Vagina (tissue), 2 donors: ENCODE measurements at regions not wholly inside any gene's neighbourhood (a gene's known extent, or its start where the extent isn't known, plus 50 kb on each side); places are given as distances from the start of the nearest gene placed in this dataset.

Experiments used
- DNase-seq, 2 donors: peaks; one replicate each; pipeline ENCODE4 v3.0.0-alpha.2; 2017; ENCODE audit errors: extremely low spot score in 2 of 2
- H3K27ac ChIP-seq: fragments of 200-600 bp; sonication (generic); one replicate; pipeline ENCODE4 v1.5.1; 2019
- H3K27me3 ChIP-seq: fragments of 200-600 bp; sonication (generic); one replicate; pipeline ENCODE4 v1.5.1; 2019
- H3K36me3 ChIP-seq, 2 donors: fragments of 200-600 bp; sonication (generic); one replicate each; pipeline ENCODE4 v1.5.1; 2017 to 2019
- H3K4me1 ChIP-seq: fragments of 200-600 bp; sonication (generic); one replicate; pipeline ENCODE4 v1.5.1; 2019
- H3K4me3 ChIP-seq, 2 donors: fragments of 200-600 bp; sonication (generic); 1 replicate in 1 of 2; 2 replicates in 1 of 2; pipeline ENCODE4 v1.5.1; 2016 to 2019
- H3K9me3 ChIP-seq: fragments of 200-600 bp; sonication (generic); one replicate; pipeline ENCODE4 v1.5.1; 2019
- POLR2A ChIP-seq, 2 donors: fragments of 450-650 bp; IDR thresholded peaks; one replicate each; pipeline ENCODE4 v1.6.1; 2017; ENCODE audit warnings: antibody characterized with exemption in 2 of 2, mild to moderate bottlenecking in 2 of 2, moderate library complexity in 2 of 2
- POLR2AphosphoS5 ChIP-seq, 2 donors: sonication (generic); formaldehyde crosslinking; IDR thresholded peaks; one replicate each; pipeline ENCODE4 v1.9.0; 2017; ENCODE audit warnings: antibody characterized with exemption in 2 of 2, mild to moderate bottlenecking in 2 of 2, low read depth in 1 of 2; ENCODE audit not compliant: insufficient read depth in 1 of 2
- intact Hi-C: fragments of 100-400 bp; cut with DNase I; formaldehyde crosslinking; loops from one replicate; pipeline ENCODE4 v1.15.1; 2023
- TF ChIP-seq, protein P1 (sequence below), 3 experiments: fragments of 450-650 bp in 2 of 3; fragments of 200-600 bp in 1 of 3; sonication (generic) in 1 of 3; IDR thresholded peaks; one replicate each; pipeline ENCODE4 v1.5.1; 2017 to 2019; ENCODE audit warnings: antibody characterized with exemption in 3 of 3, mild to moderate bottlenecking in 2 of 3, moderate library complexity in 2 of 3

DNA sequence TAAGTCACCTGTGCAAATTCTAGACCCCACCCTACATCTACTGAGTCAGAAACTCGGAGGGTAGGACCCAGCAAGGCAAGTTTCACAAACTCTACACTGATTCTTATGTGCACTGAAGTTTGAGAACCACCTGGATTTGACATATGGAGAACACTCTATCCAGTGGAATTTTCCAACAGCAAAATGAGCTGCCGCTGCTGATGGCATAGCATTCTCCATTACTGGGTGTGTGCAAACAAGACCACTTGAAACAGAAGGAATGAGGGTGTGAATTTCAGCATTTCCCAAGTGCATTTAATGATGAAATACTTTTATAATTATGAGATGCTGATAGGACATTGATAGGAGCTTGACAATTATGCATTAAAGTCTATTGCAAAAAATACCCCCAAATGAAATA is 229.1 kb upstream of the IL12B start:
- Histone ChIP-seq H3K4me1 (no peaks in the 10 kb centered on the region), H3K4me3 (no peak overlapping the region), H3K9me3 (no peaks in the 10 kb centered on the region), H3K27me3 (no peaks in the 10 kb centered on the region), H3K36me3 (no peaks in the 10 kb centered on the region), H3K27ac (no peak overlapping the region)
- TF ChIP-seq POLR2AphosphoS5 (IDR thresholded peaks at IDR 0.05; ENCODE audit: insufficient read depth in 1 of 2, low read depth in 1 of 2): no peak
- TF ChIP-seq POLR2A (IDR thresholded peaks at IDR 0.05): no peak
- TF ChIP-seq, protein P1, sequence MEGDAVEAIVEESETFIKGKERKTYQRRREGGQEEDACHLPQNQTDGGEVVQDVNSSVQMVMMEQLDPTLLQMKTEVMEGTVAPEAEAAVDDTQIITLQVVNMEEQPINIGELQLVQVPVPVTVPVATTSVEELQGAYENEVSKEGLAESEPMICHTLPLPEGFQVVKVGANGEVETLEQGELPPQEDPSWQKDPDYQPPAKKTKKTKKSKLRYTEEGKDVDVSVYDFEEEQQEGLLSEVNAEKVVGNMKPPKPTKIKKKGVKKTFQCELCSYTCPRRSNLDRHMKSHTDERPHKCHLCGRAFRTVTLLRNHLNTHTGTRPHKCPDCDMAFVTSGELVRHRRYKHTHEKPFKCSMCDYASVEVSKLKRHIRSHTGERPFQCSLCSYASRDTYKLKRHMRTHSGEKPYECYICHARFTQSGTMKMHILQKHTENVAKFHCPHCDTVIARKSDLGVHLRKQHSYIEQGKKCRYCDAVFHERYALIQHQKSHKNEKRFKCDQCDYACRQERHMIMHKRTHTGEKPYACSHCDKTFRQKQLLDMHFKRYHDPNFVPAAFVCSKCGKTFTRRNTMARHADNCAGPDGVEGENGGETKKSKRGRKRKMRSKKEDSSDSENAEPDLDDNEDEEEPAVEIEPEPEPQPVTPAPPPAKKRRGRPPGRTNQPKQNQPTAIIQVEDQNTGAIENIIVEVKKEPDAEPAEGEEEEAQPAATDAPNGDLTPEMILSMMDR (IDR thresholded peaks at IDR 0.05): no peak
- intact Hi-C loops: no loop called here
- no peak for DNase-seq

DNA sequence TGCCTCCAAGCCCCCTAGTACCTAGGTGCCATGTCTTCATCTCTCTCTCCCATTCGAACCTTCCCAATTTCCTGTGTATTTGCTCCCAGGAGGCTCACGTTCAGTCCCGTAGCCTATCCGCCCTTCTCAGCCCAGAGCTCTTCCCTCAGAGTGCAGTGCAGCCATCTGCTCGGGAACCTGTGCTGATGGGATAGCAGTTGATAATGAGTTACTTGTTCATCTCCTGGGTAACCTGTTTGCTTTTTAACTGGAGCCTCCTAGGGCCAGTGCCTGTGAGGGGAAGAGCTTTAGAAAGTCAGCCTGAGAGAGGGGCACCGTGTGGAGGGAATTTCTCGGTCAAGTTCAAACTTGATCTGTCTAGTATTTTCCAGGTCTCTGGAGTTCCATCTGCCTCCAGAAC is 229.8 kb upstream of the IL12B start:
- no peak for DNase-seq
- H3K36me3 ChIP-seq: no peaks in the 10 kb centered on the region
- no peak overlapping the region for H3K27ac ChIP-seq
- H3K27me3 ChIP-seq: no peaks in the 10 kb centered on the region
- no peaks in the 10 kb centered on the region for H3K4me1 ChIP-seq
- no peaks in the 10 kb centered on the region for H3K9me3 ChIP-seq
- no peak overlapping the region for H3K4me3 ChIP-seq
- intact Hi-C loops: no loop called here
- TF ChIP-seq, protein P1 (IDR thresholded peaks at IDR 0.05): no peak
- no peak for TF ChIP-seq POLR2AphosphoS5 (IDR thresholded peaks at IDR 0.05; ENCODE audit: insufficient read depth in 1 of 2, low read depth in 1 of 2)
- TF ChIP-seq POLR2A (IDR thresholded peaks at IDR 0.05): no peak

DNA sequence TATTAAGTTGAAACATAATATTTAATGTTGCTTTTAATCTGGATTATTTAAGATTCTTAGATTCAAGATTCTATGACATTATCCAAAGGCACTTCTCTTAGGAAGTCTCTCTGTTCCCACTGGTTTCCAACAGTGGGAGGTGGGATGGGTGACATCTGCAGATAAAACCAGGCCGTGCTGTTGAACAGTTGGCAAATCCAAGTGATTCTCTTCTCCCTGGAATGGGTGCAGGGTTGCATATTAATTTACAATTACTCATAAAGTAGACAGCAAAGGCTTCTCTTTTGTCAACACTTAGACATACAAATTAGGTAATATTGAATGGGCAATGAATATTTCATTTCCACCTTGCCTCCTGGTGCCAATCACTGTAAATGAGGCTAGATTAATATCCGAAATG is 233.7 kb upstream of the IL12B start:
- TF ChIP-seq POLR2A (IDR thresholded peaks at IDR 0.05): no peak
- TF ChIP-seq POLR2AphosphoS5 (IDR thresholded peaks at IDR 0.05; ENCODE audit: insufficient read depth in 1 of 2, low read depth in 1 of 2): no peak
- TF ChIP-seq, protein P1 (IDR thresholded peaks at IDR 0.05): no peak
- intact Hi-C loops: no loop called here
- Histone ChIP-seq H3K27ac (no peak overlapping the region), H3K27me3 (no peaks in the 10 kb centered on the region), H3K4me3 (no peak overlapping the region), H3K36me3 (no peaks in the 10 kb centered on the region), H3K4me1 (no peaks in the 10 kb centered on the region), H3K9me3 (no peaks in the 10 kb centered on the region)
- no peak for DNase-seq

DNA sequence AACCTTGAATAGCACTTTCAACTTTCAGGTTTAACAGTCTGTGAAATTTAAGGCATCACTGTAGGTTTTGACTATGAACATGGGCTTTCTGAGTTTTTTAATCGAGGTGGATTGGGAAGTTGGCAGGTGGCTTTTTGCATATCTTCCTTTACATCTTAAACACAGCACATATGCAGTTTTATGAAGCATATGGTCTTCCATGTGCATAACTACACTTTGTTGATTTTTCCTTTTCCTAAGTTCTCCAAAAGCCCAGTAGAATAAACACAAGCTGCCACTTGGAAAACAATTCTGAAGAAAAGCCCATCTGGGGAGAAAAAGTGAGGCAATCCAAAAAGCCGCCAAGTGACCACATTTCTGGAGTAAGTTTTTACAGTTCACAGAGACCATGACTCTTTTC is 236.5 kb upstream of the IL12B start:
- H3K36me3 ChIP-seq: no peaks in the 10 kb centered on the region
- no peaks in the 10 kb centered on the region for H3K9me3 ChIP-seq
- no peak for DNase-seq
- H3K27me3 ChIP-seq: no peaks in the 10 kb centered on the region
- intact Hi-C loops: no loop called here
- H3K27ac ChIP-seq: no peak overlapping the region
- TF ChIP-seq, protein P1 (IDR thresholded peaks at IDR 0.05): no peak
- TF ChIP-seq POLR2AphosphoS5 (IDR thresholded peaks at IDR 0.05; ENCODE audit: insufficient read depth in 1 of 2, low read depth in 1 of 2) (no peak), POLR2A (IDR thresholded peaks at IDR 0.05) (no peak)
- H3K4me1 ChIP-seq: no peaks in the 10 kb centered on the region
- no peak overlapping the region for H3K4me3 ChIP-seq

DNA sequence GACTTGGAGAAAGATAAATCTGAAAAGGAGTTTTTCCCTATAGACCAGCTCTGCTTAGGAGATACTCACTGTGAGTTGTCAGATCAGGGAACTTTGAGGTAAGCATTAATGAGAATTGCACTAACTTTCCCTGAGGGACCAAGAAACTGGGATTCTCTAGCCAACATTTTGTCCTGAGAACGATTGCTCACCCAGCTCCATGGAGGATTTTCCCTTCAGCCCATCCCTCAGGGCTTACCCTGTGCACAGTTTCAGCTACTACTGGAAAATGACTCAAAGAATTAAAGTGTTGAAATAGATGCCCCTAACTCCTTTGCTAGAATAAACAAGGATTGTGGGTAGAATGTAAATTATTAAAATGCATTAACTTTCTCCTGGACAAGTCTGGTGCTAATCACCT is 237.2 kb upstream of the IL12B start:
- no peaks in the 10 kb centered on the region for H3K4me1 ChIP-seq
- DNase-seq: no peak
- no peaks in the 10 kb centered on the region for H3K36me3 ChIP-seq
- H3K27ac ChIP-seq: no peak overlapping the region
- no peaks in the 10 kb centered on the region for H3K27me3 ChIP-seq
- intact Hi-C loops: no loop called here
- no peaks in the 10 kb centered on the region for H3K9me3 ChIP-seq
- H3K4me3 ChIP-seq: no peak overlapping the region
- TF ChIP-seq, protein P1 (IDR thresholded peaks at IDR 0.05): no peak
- no peak for TF ChIP-seq POLR2A (IDR thresholded peaks at IDR 0.05)
- TF ChIP-seq POLR2AphosphoS5 (IDR thresholded peaks at IDR 0.05; ENCODE audit: insufficient read depth in 1 of 2, low read depth in 1 of 2): no peak
